ENCODE measurements at regions not wholly inside any gene's neighbourhood (a gene's known extent, or its start where the extent isn't known, plus 50 kb on each side); places are given as distances from the start of the nearest gene placed in this dataset.

DNA sequence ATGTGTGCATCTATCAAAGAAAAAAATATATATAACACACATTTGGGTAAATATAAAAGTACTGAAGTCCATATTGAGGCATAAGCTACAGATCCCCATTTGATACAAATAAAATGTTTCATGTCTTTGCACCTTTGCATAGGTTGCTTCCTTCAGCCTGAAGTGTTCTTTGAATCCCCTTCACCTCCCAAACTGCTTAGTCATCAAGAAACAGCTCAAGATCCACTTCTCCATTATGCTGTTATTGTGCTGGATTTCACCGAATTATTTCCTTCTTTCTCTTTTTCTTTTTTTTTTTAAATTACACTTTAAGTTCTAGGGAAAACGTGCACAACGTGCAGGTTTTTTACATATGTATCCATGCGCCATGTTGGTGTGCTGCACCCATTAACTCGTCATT, 419.1 kb downstream of the ENC1 start:
- TF ChIP-seq EGR1 (IDR thresholded peaks at IDR 0.05; ENCODE audit: borderline replicate concordance, low read depth, low read length) (no peak), YY1 (IDR thresholded peaks at IDR 0.05; ENCODE audit: low read depth, low read length) (no peak), GABPA (IDR thresholded peaks at IDR 0.05; ENCODE audit: borderline replicate concordance, insufficient read depth, low read length) (no peak), CHD2 (IDR thresholded peaks at IDR 0.05; ENCODE audit: low read length) (no peak), MAFK (IDR thresholded peaks at IDR 0.05; ENCODE audit: low read depth, low read length) (peak; percentile 29; the same call in 1 of the 2 replicates), FOSL1 (IDR thresholded peaks at IDR 0.05; ENCODE audit: insufficient read depth, low read depth, low read length) (no peak), POLR2A (IDR thresholded peaks at IDR 0.05; ENCODE audit: control extremely low read depth in 1 of 2, low read depth in 2 of 2, low read length in 2 of 2) (no peak), TAF1 (IDR thresholded peaks at IDR 0.05; ENCODE audit: low read depth, low read length) (no peak)
- TF ChIP-seq, protein P1, sequence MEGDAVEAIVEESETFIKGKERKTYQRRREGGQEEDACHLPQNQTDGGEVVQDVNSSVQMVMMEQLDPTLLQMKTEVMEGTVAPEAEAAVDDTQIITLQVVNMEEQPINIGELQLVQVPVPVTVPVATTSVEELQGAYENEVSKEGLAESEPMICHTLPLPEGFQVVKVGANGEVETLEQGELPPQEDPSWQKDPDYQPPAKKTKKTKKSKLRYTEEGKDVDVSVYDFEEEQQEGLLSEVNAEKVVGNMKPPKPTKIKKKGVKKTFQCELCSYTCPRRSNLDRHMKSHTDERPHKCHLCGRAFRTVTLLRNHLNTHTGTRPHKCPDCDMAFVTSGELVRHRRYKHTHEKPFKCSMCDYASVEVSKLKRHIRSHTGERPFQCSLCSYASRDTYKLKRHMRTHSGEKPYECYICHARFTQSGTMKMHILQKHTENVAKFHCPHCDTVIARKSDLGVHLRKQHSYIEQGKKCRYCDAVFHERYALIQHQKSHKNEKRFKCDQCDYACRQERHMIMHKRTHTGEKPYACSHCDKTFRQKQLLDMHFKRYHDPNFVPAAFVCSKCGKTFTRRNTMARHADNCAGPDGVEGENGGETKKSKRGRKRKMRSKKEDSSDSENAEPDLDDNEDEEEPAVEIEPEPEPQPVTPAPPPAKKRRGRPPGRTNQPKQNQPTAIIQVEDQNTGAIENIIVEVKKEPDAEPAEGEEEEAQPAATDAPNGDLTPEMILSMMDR (IDR thresholded peaks at IDR 0.05; ENCODE audit: control extremely low read depth in 1 of 3, insufficient read depth in 1 of 3, low read depth in 1 of 3, low read length in 3 of 3) = no peak
